ENCODE measurements at regions not wholly inside any gene's neighbourhood (a gene's known extent, or its start where the extent isn't known, plus 50 kb on each side); places are given as distances from the start of the nearest gene placed in this dataset.
"Not testable (repeated sequence)": the region's sequence is repeated elsewhere in the genome, so short reads cannot be mapped to it uniquely, and the experiment has no call there.

- Histone ChIP-seq H3K4me1 (ENCODE audit: control insufficient read depth, insufficient read depth, low read length) (no peaks in the 10 kb centered on the region), H3K27me3 (ENCODE audit: control insufficient read depth, insufficient read depth, low read length) (no peaks in the 10 kb centered on the region), H3K36me3 (ENCODE audit: control insufficient read depth, insufficient read depth, low read length) (no peaks in the 10 kb centered on the region), H3K9me3 (ENCODE audit: control insufficient read depth, insufficient read depth, low read length) (no peaks in the 10 kb centered on the region), H3K4me3 (ENCODE audit: low read depth, low read length) (no peak overlapping the region), H3K9ac (ENCODE audit: low read depth, low read length) (no peak overlapping the region)
Measured at GRCh38 chr20:51945881-51946280, 143.6 kb upstream of the SALL4 start.

GRCh38 chr20:51945177-51945576 is 142.9 kb upstream of the SALL4 start:
- no peak overlapping the region for H3K4me3 ChIP-seq (ENCODE audit: low read depth, low read length)
- no peaks in the 10 kb centered on the region for H3K4me1 ChIP-seq (ENCODE audit: control insufficient read depth, insufficient read depth, low read length)
- H3K36me3 ChIP-seq (ENCODE audit: control insufficient read depth, insufficient read depth, low read length): no peaks in the 10 kb centered on the region
- no peaks in the 10 kb centered on the region for H3K27me3 ChIP-seq (ENCODE audit: control insufficient read depth, insufficient read depth, low read length)
- no peaks in the 10 kb centered on the region for H3K9me3 ChIP-seq (ENCODE audit: control insufficient read depth, insufficient read depth, low read length)
- no peak overlapping the region for H3K9ac ChIP-seq (ENCODE audit: low read depth, low read length)

GRCh38 chr20:51943761-51944160 is 141.4 kb upstream of the SALL4 start:
- no peak overlapping the region for H3K4me3 ChIP-seq (ENCODE audit: low read depth, low read length)
- H3K36me3 ChIP-seq (ENCODE audit: control insufficient read depth, insufficient read depth, low read length): no peaks in the 10 kb centered on the region
- no peaks in the 10 kb centered on the region for H3K27me3 ChIP-seq (ENCODE audit: control insufficient read depth, insufficient read depth, low read length)
- H3K9ac ChIP-seq (ENCODE audit: low read depth, low read length): no peak overlapping the region
- no peaks in the 10 kb centered on the region for H3K4me1 ChIP-seq (ENCODE audit: control insufficient read depth, insufficient read depth, low read length)
- H3K9me3 ChIP-seq (ENCODE audit: control insufficient read depth, insufficient read depth, low read length): no peaks in the 10 kb centered on the region

- not testable (repeated sequence) for H3K4me3 ChIP-seq (ENCODE audit: low read depth, low read length); H3K4me1 ChIP-seq (ENCODE audit: control insufficient read depth, insufficient read depth, low read length); H3K36me3 ChIP-seq (ENCODE audit: control insufficient read depth, insufficient read depth, low read length); H3K27me3 ChIP-seq (ENCODE audit: control insufficient read depth, insufficient read depth, low read length); H3K9ac ChIP-seq (ENCODE audit: low read depth, low read length); H3K9me3 ChIP-seq (ENCODE audit: control insufficient read depth, insufficient read depth, low read length)
Measured at GRCh38 chr20:51943326-51943725, 141.0 kb upstream of the SALL4 start.

GRCh38 chr20:51941503-51941902 is 139.2 kb upstream of the SALL4 start:
- Histone ChIP-seq H3K4me1 (ENCODE audit: control insufficient read depth, insufficient read depth, low read length) (no peaks in the 10 kb centered on the region), H3K4me3 (ENCODE audit: low read depth, low read length) (no peak overlapping the region), H3K27me3 (ENCODE audit: control insufficient read depth, insufficient read depth, low read length) (no peaks in the 10 kb centered on the region), H3K9me3 (ENCODE audit: control insufficient read depth, insufficient read depth, low read length) (no peaks in the 10 kb centered on the region), H3K9ac (ENCODE audit: low read depth, low read length) (no peak overlapping the region), H3K36me3 (ENCODE audit: control insufficient read depth, insufficient read depth, low read length) (no peaks in the 10 kb centered on the region)

GRCh38 chr20:51939259-51939585 is 136.9 kb upstream of the SALL4 start:
- Histone ChIP-seq H3K27me3 (ENCODE audit: control insufficient read depth, insufficient read depth, low read length) (no peaks in the 10 kb centered on the region), H3K36me3 (ENCODE audit: control insufficient read depth, insufficient read depth, low read length) (no peaks in the 10 kb centered on the region), H3K4me3 (ENCODE audit: low read depth, low read length) (no peak overlapping the region), H3K4me1 (ENCODE audit: control insufficient read depth, insufficient read depth, low read length) (no peaks in the 10 kb centered on the region), H3K9me3 (ENCODE audit: control insufficient read depth, insufficient read depth, low read length) (no peaks in the 10 kb centered on the region), H3K9ac (ENCODE audit: low read depth, low read length) (no peak overlapping the region)

GRCh38 chr20:51938559-51939258 is 136.4 kb upstream of the SALL4 start:
- Histone ChIP-seq H3K9ac (ENCODE audit: low read depth, low read length) (no peak overlapping the region), H3K36me3 (ENCODE audit: control insufficient read depth, insufficient read depth, low read length) (no peaks in the 10 kb centered on the region), H3K4me1 (ENCODE audit: control insufficient read depth, insufficient read depth, low read length) (no peaks in the 10 kb centered on the region), H3K27me3 (ENCODE audit: control insufficient read depth, insufficient read depth, low read length) (no peaks in the 10 kb centered on the region), H3K9me3 (ENCODE audit: control insufficient read depth, insufficient read depth, low read length) (no peaks in the 10 kb centered on the region), H3K4me3 (ENCODE audit: low read depth, low read length) (no peak overlapping the region)

GRCh38 chr20:51937779-51938178 is 135.5 kb upstream of the SALL4 start:
- no peak overlapping the region for H3K4me3 ChIP-seq (ENCODE audit: low read depth, low read length)
- H3K9ac ChIP-seq (ENCODE audit: low read depth, low read length): no peak overlapping the region
- H3K27me3 ChIP-seq (ENCODE audit: control insufficient read depth, insufficient read depth, low read length): no peaks in the 10 kb centered on the region
- no peaks in the 10 kb centered on the region for H3K36me3 ChIP-seq (ENCODE audit: control insufficient read depth, insufficient read depth, low read length)
- no peaks in the 10 kb centered on the region for H3K4me1 ChIP-seq (ENCODE audit: control insufficient read depth, insufficient read depth, low read length)
- H3K9me3 ChIP-seq (ENCODE audit: control insufficient read depth, insufficient read depth, low read length): no peaks in the 10 kb centered on the region

- H3K9me3 ChIP-seq (ENCODE audit: control insufficient read depth, insufficient read depth, low read length): no peaks in the 10 kb centered on the region
- no peak overlapping the region for H3K9ac ChIP-seq (ENCODE audit: low read depth, low read length)
- H3K4me1 ChIP-seq (ENCODE audit: control insufficient read depth, insufficient read depth, low read length): no peaks in the 10 kb centered on the region
- no peaks in the 10 kb centered on the region for H3K36me3 ChIP-seq (ENCODE audit: control insufficient read depth, insufficient read depth, low read length)
- no peak overlapping the region for H3K4me3 ChIP-seq (ENCODE audit: low read depth, low read length)
- no peaks in the 10 kb centered on the region for H3K27me3 ChIP-seq (ENCODE audit: control insufficient read depth, insufficient read depth, low read length)
Measured at GRCh38 chr20:51936377-51936776, 134.1 kb upstream of the SALL4 start.

GRCh38 chr20:51935003-51935358 is 132.7 kb upstream of the SALL4 start:
- H3K36me3 ChIP-seq (ENCODE audit: control insufficient read depth, insufficient read depth, low read length): no peaks in the 10 kb centered on the region
- no peak overlapping the region for H3K4me3 ChIP-seq (ENCODE audit: low read depth, low read length)
- H3K9ac ChIP-seq (ENCODE audit: low read depth, low read length): no peak overlapping the region
- no peaks in the 10 kb centered on the region for H3K9me3 ChIP-seq (ENCODE audit: control insufficient read depth, insufficient read depth, low read length)
- no peaks in the 10 kb centered on the region for H3K27me3 ChIP-seq (ENCODE audit: control insufficient read depth, insufficient read depth, low read length)
- H3K4me1 ChIP-seq (ENCODE audit: control insufficient read depth, insufficient read depth, low read length): no peaks in the 10 kb centered on the region

GRCh38 chr20:51934301-51935002 is 132.1 kb upstream of the SALL4 start:
- no peak overlapping the region for H3K4me3 ChIP-seq (ENCODE audit: low read depth, low read length)
- H3K36me3 ChIP-seq (ENCODE audit: control insufficient read depth, insufficient read depth, low read length): no peaks in the 10 kb centered on the region
- H3K9ac ChIP-seq (ENCODE audit: low read depth, low read length): no peak overlapping the region

GRCh38 chr20:51931371-51931781 is 129.1 kb upstream of the SALL4 start:
- Histone ChIP-seq H3K9ac (ENCODE audit: low read depth, low read length) (no peak overlapping the region), H3K36me3 (ENCODE audit: control insufficient read depth, insufficient read depth, low read length) (no peaks in the 10 kb centered on the region), H3K9me3 (ENCODE audit: control insufficient read depth, insufficient read depth, low read length) (no peaks in the 10 kb centered on the region), H3K4me1 (ENCODE audit: control insufficient read depth, insufficient read depth, low read length) (no peaks in the 10 kb centered on the region), H3K27me3 (ENCODE audit: control insufficient read depth, insufficient read depth, low read length) (no peaks in the 10 kb centered on the region), H3K4me3 (ENCODE audit: low read depth, low read length) (no peak overlapping the region)

More at GRCh38 chr20:51934301-51935002, 132.1 kb upstream of the SALL4 start:
- Histone ChIP-seq H3K27me3 (ENCODE audit: control insufficient read depth, insufficient read depth, low read length) (no peaks in the 10 kb centered on the region), H3K9me3 (ENCODE audit: control insufficient read depth, insufficient read depth, low read length) (no peaks in the 10 kb centered on the region), H3K4me1 (ENCODE audit: control insufficient read depth, insufficient read depth, low read length) (no peaks in the 10 kb centered on the region)
